Central memory CD4-positive, alpha-beta T cell (primary cell): ENCODE measurements at regions not wholly inside any gene's neighbourhood (a gene's known extent, or its start where the extent isn't known, plus 50 kb on each side); places are given as distances from the start of the nearest gene placed in this dataset.
"Not testable (repeated sequence)": the region's sequence is repeated elsewhere in the genome, so short reads cannot be mapped to it uniquely, and the experiment has no call there.

Experiments
- DNase-seq: peaks from one replicate; pipeline ENCODE4 v3.0.0; 2022

DNA sequence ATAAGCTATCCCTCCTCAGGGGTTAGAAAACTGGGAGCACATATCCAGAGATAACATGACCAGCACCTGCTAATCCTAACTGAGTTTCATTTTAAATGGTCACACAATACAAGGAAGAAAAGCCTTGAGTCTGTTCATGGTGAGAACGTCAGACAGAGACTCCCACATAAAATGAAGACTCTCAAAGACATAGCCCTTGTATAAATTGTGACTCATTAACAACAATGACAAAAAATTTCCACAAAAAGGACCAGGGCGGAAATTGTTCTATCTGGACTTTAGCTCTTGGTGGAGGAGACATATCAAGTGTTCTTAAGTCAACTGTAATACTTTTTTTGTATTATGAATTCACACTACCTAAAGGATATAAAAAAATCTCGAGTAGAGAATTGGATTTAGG, 313.7 kb upstream of the DCN start:
- no peak for DNase-seq

- no peak for DNase-seq
Measured at GRCh38 chr12:91493308-91493707, 310.7 kb upstream of the DCN start.

GRCh38 chr12:91492648-91493047, 310.0 kb upstream of the DCN start:
- DNase-seq = no peak

DNA sequence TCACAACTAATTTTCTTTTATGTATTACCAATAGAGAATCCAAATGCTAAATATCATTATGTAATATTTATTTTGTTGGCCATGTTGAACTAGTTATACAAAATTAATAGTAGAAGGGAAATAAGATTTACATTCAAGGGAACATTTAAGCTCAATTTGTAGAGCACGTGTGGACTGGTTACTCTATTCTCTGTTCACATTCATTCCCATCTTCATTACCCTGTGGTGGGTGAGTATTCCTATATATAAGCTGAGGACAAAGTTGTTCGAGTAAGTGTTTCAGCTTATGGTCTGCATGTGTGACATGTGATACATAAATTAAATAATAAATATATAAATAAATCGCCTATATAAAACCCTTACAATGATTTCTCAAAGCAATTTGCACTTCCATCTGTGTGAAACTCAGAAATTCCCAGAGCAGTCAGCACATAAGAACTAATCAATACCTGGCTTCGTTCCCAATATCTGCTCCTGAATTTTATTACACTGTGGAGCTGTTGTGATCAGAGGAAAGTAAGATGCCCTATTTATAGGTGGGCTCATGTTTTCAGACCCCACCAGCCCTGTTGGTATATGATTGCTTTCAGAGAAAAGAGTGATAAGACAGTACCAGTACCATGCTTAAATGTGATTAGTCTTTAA, 308.2 kb upstream of the DCN start:
- DNase-seq = no peak

DNA sequence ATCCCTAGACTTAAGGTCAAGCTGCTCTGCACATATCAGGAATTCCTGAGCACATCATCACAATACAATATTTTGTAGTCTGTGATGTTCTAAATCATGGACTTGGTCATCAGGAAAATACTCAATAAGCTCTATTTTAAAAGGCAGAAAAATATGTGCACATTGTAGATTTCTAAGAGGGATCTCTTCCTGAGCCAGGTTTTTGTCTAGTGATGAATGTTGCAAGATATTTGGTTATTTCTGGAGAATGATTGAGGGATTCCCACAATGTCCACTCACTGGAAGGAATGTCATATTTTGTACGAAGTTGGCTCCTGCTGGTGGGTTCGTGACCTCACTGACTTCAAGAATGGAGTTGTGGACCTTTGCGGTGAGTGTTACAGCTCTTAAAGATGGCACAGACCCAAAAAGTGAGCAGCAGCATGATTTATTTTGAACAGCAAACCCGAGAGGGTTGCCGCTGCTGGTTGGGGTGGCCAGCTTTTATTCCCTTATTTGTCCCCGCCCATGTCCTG, 300.9 kb upstream of the DCN start:
- DNase-seq = no peak

DNA sequence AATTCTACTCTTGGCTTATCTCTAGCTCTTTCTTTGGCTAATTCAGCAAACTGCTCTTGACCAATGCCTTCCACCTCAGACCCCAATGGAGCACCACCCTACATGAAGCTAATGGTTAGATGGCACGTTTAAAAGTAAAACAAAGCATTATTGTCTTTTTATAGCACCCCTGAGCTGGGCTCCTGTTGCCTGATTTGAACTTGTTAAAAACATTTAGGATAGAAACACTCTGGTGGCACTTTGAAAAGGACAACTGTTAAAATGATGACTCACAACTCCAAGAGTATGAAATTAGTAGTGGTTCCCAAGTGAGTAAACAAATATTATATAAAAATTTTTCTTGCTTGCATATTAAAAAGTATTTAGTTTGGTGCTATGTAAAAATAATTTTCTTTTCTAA, 299.6 kb upstream of the DCN start:
- DNase-seq = no peak

- DNase-seq = no peak
Measured at GRCh38 chr12:91478500-91478899, 295.9 kb upstream of the DCN start.

GRCh38 chr12:91467686-91468085, 285.1 kb upstream of the DCN start:
- no peak for DNase-seq

DNA sequence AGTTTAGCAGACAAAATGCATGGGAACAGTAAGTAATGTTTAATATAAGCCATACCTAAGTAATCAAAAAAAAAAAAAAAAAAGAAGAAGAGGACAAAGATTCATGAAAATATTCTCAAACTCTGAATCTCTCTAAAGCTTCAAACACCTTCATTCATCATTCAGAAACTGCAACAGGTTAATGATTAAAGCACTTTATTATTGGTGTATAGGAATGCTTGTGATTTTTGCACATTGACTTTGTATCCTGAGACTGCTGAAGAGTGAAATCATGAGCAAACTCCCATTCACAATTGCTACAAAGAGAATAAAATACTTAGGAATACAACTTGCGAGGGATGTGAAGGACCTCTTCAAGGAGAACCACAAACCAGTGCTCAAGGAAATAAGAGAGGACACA, 278.4 kb upstream of the DCN start:
- DNase-seq = no peak

GRCh38 chr12:91460469-91460868, 277.9 kb upstream of the DCN start:
- DNase-seq = no peak

GRCh38 chr12:91455321-91455720, 272.7 kb upstream of the DCN start:
- DNase-seq = no peak

DNA sequence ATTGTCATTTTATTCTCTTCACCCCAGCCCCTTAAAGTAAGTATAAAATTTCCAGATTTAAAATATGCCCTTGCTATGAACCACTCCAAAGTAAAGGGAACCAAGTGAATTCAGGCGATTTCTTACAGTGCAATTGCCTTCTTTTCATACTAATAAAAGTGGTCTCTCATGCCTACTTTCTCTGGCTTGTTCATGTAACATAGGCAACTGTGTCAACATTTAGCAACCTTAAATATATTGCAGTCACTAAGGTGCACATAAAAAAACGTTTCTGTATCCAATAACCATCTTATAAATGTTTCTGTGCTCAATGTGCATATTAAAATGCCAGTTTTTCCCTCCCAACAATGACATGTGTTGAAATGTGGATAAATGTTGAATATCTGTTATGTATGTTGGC, 271.6 kb upstream of the DCN start:
- no peak for DNase-seq

- not testable (repeated sequence) for DNase-seq
Measured at GRCh38 chr12:91452464-91452863, 269.8 kb upstream of the DCN start.

- no peak for DNase-seq
Measured at GRCh38 chr12:91441993-91442952, 259.7 kb upstream of the DCN start.

DNA sequence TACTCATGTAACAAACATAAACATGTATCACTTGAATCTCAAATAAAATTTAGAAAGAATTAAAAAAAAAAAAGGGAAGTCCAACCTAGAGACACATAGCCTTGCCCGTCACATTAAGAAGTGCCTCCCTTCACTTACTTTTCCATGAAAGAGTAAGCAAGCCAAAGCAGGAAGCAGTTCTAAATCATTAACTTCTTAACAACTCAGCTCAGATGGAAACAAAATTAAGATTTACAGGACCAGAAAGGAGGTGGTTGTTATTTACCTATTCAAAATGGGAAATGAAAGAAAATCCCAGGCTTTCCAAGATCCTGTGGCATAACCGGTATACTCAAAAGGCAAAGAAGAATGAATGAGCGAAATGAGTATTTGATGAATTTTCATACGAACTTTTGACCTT, 258.6 kb upstream of the DCN start:
- DNase-seq = no peak

DNA sequence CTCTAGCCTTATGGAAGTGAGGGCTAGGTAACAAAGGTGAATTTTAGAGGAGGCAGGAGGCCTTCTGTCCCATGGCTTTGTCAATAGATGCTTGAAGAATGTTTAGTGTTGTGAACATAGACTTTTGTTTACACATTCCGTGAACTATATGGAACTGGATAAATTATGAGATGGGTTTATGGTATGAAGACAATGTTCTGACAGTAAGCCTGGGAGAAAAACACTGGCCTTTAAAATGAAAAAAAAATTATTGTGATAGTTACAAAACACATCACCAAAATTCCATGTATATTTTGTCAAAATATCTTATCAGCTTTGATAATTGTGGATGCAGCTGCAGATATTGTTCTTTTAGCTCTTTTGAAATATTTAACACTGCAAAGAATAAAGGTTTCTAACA, 251.5 kb upstream of the DCN start:
- DNase-seq = no peak

DNA sequence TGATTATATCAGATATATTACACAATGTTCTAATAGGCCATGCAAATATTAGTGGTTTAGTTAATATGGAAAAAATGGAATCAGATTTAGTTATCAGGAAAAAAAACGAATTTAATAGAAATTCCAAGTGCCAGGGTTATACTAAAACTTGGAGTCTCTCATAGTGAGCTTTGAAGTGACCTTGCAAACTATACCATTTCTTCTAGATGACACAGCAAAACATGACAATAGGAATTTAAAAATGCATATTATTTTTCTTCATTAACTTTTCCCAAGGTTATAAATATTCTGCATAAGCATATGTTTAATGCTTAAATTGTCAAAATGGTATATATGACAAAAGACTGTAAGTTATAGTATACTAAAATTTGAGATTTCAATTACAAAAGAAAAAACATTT, 250.1 kb upstream of the DCN start:
- no peak for DNase-seq

DNA sequence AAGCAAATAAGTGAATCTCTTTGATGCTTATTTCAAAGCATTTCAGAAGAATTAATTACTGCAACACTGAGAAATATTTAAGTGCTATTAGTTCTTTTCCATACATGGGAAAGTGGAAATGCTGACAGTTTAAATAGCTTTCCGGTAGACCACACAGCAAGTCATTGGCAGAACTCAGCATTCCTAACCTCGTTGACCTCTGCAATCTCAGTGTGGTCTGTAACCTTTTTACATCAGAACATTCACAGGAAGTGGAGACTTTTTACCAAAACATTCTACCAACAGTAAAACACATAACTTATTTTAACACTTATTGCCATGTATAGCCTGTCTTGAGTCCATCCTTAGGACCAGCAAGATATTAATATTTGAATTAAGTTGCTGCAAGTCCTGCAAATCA, 249.5 kb upstream of the DCN start:
- DNase-seq = no peak

DNA sequence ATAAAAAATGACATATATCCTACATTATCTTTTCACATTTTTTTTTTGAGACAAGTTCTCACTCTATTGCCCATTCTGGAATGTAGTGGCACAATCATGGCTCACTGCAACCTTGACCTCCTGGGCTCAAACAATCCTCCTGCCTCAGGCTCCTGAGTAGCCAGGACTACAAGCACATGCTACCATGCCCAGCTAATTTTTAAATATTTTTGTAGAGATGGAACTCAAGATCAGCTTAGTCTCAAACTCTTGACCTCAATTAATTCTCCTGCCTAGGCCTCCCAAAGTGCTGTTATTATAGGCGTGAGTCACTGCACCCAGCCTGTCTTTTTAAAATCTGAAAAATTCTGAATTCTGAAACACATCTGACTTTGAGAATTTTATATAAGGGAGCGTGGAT, 241.9 kb upstream of the DCN start:
- DNase-seq = no peak

DNA sequence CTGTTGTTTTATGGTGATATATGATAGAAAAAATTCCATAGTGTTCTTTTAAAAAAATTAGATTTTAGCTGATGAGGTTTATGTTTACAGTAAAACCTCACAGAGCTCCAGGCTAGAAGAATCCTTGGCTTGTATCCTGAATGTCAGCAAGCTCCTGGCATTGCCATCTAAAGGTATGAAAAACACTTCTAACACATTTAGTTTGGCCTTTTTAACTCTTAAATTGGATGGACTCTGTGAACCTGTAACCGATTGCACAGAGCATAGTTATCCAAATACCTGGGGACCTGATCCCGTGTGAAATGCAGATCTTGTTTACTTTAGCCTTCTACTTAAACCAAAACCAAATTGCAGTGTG, 241.1 kb upstream of the DCN start:
- no peak for DNase-seq

DNA sequence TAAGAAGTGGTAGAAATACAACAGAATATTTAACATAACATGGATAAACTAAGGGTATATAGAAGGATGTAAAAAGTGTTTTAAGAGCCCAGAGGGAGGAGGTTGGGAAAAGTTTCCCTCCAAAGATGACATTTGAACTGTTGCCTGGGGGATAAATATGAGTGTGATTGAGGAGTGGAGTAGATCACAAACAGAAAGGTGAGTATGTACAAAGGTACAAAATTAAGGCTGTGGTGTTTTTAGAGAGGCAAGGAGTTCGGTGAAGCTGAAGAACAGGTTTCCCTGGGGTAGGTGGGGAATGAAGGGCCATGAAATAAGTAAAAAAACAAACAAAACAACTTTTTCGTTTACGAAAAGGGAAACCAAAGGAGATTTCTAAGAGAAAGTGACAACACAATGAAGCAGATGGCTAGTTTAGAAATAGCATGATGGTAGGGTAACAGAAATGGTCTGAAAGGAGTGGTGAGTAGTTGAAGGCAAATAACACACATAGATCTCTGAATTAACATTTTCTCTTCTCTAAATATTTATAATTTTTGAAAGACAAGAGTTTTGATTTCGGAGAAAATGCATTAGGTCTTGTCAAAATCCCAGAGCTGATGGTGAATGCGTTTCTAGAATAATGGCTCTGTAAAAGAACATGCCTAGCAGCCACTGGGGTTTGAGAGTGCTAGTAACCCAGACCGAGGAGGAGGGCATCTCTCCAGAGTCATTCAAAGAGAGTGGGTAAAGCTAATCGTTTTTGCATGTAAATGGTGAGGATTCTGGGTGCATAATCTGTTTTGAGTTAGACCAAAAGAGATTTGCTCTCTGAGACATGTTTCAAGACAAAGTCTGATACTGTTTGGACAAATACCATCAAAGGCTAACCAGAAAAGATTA, 240.4 kb upstream of the DCN start:
- DNase-seq = no peak

DNA sequence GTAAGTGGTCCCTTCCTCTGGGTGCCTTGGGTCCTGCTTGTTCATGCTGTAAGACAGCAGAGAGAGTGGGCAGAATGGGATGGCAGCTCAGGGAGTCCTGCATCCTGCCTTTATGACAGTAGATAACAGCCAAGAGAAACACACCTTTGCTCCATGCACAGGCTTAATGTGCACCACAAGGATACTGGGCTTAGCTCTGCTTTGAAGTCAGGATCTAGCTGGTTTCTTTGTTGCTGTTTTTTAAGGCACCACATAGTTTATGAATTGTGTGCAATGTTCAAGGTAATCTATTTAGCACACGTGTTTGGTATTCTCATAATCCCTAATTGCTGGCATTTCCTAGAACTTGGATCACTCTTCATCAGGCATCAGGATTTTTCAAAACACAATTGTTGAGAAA, 239.5 kb upstream of the DCN start:
- DNase-seq = no peak

DNA sequence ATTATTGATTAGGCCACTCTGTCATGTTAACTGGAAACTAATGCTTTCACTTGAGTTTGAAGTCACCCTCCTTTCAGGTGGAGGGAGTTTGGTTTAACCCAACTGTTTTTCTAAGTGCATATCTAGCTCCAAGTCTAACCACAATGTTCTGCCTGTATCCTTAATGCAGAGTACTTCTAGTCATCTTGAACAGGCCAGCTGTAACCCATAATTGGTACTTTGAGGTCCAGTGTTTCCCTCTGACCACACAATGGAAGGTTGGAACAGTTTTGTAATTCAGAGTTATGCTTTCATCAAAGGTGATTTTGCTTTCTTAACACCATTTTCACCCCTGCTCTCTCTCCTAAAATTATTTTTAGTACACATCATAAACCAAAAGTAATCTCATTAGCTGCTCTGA, 237.2 kb upstream of the DCN start:
- no peak for DNase-seq
